Left cardiac atrium (tissue), 4 donors: ENCODE measurements at regions not wholly inside any gene's neighbourhood (a gene's known extent, or its start where the extent isn't known, plus 50 kb on each side); places are given as distances from the start of the nearest gene placed in this dataset.
A peak's percentile ranks its signal among the peaks of the same experiment; 100 is the strongest.
"Not testable (repeated sequence)": the region's sequence is repeated elsewhere in the genome, so short reads cannot be mapped to it uniquely, and the experiment has no call there.

Source experiments
- ATAC-seq, 2 donors: fragments of 200-7000 bp; cut with Tn5 transposase; one replicate each; pipeline ENCODE4 v1.9.1; 2020; ENCODE audit warnings: mild to moderate bottlenecking in 2 of 2, moderate library complexity in 2 of 2
- DNase-seq: peaks from one replicate; pipeline ENCODE4 v3.0.0-alpha.2; 2020
- intact Hi-C, 2 donors: fragments of 100-400 bp; cut with DNase I; formaldehyde crosslinking; loops; one replicate each; pipeline versions ENCODE4 v1.14.1 to v1.15.1; 2022 to 2023
- donor health status: DM: no; HTN: yes; CAD: no.
- donor health status: DM: no; HTN: yes; CAD: no; lungs with severe emphysema.
- donor health status: DM: yes; HTN: yes; CAD: no.
- donor health status: Dilated cardiomyopathy.

DNA sequence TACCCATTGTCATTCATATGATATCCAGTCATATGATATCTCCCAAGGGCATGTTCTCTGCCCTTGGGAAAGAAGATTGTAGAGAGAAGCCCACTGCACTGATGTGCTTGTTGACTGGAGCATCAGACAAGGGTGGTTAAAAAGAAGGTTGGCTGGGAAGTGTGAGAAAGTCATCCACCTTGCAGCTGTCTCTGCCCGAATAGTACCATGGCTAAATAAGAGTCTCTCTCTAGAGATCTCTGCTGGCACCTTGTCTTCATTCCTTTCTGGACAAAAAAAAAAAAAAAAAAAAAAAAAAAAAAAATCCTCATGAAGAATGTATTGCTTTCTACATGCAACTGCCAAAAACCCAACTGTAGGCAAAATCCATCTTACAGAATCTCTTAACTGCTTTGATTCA is 349.7 kb upstream of the ESRRG start:
- ATAC-seq (no peak), DNase-seq (no peak)
- intact Hi-C loops = loop anchor here in 1 of 2 donors (10.0 kb wide), 1 partner anchor 318 kb away; no protein-coding TSS in a partner anchor

DNA sequence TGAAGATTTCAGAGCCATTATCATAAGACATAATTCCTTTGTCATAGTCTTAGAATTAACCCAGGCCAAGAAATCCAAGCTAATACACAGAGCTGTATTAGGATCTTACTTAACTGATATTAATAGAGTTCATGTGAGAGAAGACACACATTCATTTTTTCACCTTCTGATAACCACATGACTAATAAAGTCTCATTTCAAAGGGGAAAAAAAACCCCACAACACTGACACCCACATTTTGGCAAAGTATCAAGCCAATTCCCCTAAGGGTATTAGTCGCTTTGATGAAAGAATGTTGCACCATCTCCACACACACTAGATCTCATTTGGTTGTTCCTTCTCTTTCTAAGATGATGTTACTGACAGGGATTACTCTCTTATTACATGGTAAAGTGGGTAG is 344.4 kb upstream of the ESRRG start:
- ATAC-seq = no peak
- DNase-seq = no peak
- intact Hi-C loops = no loop called here

- intact Hi-C loops = no loop called here
- DNase-seq (no peak), ATAC-seq (no peak)
Observed at GRCh38 chr1:217066794-217067193, 343.6 kb upstream of the ESRRG start.

DNA sequence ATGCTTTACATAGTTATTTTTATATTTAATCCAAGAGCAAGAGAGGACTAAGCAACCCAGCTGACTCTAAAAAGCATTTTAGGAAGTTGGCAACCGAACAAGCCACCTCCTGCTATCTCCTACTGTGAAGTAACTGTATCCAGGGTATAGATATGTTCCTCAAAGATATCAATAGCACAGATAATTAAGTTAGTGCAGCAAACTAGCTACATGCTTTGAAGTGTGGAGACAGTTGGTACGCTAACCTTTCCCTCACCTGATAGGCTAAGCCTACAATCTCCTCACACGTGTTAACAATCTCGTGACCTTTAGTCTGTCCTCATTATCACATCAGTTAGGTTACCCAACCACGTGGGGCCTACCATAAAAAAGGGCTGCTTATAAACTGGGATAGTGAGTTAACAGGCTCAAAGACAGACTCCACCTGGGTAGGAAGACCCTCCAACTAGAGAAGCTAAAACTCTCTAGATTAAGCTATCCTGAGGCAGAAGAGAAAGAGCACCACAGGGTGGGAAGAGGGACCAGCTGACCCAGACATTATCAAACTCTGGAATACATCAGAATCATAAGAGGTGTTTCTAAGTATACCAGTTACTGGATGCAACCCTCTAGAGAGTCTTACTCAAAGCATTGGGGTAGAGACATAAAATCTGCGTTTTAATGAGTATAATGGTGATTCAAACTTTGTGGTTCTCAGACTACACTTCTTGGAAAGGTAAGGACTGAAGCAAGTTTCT is 340.1 kb upstream of the ESRRG start:
- DNase-seq (no peak), ATAC-seq (peak in 1 of 2 donors; percentile 12)
- intact Hi-C loops = no loop called here

DNA sequence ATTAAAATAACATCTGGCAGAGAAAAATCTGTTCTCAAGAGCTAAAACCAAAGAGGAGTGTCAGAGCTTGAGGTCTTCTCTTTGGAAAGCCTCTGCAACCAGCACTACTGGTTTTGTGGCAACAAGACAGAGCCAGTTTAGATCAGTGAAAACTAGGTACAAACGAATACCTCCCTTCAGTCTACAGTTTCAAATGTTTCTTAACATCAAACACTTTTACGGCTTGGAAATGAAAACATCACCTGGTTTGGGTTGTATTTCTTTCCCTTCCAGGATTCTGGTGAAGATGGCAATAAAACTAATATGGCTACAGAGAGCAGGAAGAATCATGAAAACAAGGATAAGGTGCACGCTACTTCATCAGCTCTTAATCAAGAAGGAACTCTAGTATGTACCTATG is 339.4 kb upstream of the ESRRG start:
- intact Hi-C loops = no loop called here
- ATAC-seq = no peak
- no peak for DNase-seq

GRCh38 chr1:217059401-217059800 is 336.2 kb upstream of the ESRRG start:
- intact Hi-C loops = no loop called here
- DNase-seq (no peak), ATAC-seq (no peak)

DNA sequence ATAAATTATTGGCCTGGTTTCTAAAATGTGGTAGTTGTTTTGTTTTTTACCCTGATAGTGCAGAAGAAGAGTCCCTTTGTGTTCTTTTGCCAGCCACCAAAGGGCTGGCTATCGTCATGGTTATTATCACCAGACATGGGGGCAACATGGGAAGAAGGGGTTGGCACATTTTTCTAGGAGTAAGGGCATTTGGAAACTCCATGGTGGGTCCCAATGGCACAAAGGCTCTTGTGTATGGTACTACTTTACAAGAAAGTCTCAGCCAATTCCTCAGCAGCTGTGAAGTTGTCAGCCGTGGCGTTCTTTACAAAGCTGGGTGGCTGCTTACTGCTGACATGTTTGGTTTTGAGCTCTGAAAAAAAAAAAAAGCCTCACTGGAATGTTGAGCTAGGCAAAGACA is 330.4 kb upstream of the ESRRG start:
- DNase-seq = no peak
- intact Hi-C loops = no loop called here
- peak in 1 of 2 donors; percentile 27 for ATAC-seq

DNA sequence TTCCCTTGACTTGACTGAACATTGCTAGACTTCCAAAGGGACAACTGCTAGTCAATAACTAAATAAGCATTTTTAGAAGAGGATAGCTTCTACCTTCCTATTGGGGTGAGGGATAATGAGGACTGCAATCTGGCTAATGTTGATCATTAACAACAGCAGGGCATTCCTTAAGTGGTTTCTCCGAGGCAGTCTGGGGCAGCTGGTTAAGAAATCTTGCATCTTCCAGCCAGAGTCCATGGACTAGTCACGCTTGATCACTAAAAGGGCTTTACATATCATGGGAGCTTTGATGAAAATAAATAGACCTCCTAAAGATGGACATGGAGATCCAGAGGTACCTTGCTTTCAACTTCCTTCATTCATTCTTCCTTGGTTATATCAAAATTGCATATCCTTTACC is 329.4 kb upstream of the ESRRG start:
- ATAC-seq (no peak), DNase-seq (no peak)
- intact Hi-C loops = no loop called here

DNA sequence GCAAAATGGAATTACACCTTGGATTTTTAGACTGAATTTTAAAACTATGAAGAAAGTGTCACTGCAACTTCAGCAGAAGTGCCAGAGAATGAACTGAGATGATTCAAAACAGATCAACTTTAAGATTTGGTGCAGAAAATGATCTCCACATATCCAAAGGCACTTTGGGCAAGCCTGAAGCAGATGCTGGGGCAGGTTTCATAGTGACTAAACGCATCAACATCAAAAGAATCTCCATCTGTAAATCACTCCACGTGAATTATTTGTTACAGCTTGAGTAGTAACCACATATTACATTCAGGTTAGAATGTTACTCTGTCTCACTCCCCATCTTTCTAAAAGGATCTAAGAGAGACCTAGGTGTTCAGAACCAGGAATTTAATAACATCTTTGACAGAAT is 329.0 kb upstream of the ESRRG start:
- DNase-seq (no peak), ATAC-seq (no peak)
- intact Hi-C loops = no loop called here

DNA sequence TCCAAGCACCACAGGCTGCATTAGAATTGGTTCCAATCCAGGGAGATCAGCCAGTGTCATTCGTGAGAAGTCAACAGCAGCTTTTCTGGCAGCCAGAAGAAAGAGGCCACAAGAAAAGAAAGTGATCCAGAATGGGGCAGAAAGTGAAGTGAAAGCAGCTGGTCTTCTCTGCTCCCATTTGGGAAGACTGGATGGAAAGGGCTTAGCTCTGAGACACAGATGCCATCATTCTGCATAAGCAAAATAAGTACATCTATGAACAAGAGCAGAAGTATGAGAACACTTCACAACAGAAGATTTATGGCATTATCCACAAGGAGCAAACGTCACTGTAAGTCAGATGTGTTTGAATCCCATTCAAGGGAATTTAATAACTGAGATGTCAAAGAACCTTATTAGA is 326.5 kb upstream of the ESRRG start:
- DNase-seq = no peak
- intact Hi-C loops = no loop called here
- ATAC-seq = no peak

DNA sequence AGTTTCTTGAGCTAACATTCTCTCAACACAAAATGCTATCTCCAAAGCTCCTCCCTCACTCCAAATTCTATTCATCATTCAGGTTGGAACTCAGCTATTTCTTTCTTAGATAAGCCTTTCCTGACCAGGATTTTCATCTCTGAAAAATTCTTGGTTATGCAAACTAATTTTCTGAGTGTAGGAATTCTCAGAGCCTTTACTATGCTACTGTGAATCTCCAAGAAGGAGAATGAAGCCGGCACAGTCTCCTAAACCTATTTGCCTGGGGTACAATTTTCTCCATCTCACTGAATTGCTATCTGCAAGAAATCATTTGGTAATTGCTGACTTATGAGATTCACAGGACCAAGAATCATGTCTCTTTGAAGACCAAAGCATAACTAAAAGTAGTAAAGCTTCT is 325.9 kb upstream of the ESRRG start:
- DNase-seq (no peak), ATAC-seq (no peak)
- intact Hi-C loops = no loop called here

DNA sequence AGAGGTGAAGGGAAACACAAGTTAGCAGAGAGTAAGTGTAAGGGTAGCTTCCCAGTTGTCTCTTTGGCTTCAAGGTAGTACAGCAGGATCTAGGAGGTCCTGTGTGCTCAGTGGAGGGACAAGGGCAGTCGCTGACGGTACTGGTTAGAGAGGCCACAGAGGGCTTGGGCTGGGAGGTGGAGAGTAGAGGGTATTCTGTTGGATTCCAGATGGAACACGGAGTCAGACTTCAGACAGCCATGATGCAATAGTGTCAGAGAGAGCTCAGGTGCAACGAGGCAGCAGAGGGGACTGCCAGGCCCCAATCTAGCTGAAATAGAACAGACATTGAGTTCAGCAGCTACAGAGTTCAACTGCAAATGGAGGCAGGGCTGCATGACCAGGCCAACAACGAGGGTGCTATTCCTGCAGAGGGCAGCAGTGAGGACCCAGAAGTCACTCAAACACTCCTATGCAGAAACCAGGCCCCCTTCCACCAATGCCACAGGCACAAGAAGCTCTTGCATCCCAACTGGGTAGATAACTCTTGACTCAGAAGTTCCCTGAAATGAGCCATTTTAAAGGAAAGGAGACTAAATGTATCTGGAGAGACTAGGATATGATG is 325.0 kb upstream of the ESRRG start:
- intact Hi-C loops = no loop called here
- ATAC-seq (no peak), DNase-seq (no peak)

DNA sequence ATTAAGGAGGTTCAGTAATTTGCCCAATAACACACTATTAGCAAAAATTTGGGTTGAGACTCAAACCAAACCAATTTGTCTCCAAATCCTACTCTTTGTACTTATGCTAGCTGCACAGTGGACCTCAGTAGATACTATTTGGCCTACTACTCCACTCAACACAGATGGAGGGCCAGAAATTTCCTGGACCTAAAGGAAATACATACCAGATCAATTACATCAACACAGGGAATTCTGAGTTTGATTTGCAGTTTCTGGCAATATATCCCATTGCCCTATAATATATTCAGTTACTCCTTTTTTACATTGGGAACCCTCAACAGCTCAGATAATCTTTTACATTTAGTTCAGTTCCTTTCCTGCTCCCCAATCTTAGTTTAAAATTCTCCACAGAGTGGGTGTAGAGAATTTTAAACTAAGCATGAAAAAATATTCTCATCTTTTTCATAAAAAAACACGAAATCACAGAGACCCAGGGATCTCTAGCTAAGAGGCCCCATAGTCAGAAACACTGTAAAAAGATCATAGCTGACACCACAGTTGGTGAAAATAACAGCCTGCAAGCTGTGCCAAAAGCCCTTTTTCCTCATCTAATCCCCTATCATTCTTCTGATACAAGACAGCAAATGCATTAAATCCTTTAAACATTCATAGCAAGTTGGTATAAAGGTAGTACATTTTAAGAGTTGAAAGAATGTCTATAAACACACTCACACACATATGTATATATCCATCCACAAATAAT is 317.7 kb upstream of the ESRRG start:
- ATAC-seq (no peak), DNase-seq (no peak)
- intact Hi-C loops = no loop called here

DNA sequence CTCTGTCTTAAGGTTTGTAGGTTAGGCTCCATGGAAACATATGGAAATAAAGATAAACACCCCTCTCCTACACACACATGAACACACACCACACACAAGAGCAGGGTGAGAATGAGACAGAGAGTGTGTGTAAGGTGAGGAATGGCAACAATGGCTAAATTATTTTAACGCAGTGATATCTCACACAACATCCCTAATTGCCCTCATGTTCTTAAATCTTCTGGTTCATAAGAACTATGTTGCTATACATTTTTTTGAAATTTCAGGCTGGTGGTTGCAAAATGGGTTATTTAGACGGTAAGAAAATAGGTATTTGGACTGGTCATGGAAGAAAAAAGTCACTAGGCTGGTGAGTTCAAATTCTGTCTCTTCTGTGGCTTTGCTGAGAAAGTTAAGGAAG is 316.7 kb upstream of the ESRRG start:
- intact Hi-C loops = no loop called here
- no peak for DNase-seq

DNA sequence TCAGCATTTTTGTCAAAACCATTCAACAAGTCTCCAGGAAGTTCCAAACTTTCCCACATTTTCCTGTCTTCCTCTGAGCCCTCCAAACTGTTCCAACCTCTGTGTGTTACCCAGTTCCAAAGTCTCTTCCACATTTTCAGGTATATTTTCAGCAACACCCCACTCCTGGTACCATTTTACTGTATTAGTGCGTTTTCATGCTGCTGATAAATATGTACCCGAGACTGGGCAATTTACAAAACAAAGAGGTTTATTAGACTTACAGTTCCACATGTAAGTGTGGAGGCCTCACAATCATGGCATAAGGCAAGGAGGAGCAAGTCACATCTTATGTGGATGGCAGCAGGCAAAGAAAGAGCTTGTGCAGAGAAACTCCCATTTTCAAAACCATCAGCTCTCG is 315.9 kb upstream of the ESRRG start:
- intact Hi-C loops, ATAC-seq, DNase-seq: not testable (repeated sequence)

More for the DNA sequence above, 316.7 kb upstream of the ESRRG start:
- ATAC-seq = no peak

DNA sequence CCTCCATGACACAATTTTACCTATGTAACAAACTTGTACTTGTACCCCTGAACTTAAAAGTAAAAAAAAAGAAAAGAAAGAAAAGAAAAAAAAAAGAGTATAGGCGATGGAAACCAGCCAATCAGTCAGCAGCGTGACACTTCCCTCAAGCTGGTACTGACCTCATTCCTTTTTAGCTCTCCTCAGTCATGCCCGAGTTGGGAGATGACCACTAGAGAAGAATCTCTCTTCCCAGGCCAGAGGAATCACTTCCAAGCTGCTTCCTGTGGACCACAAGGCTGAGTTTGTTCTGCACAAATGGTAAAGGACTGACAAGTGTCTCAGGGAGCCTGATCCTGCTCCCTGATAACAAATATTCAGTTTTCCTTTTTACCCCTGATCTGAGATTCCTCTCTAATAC is 313.5 kb upstream of the ESRRG start:
- intact Hi-C loops = no loop called here
- DNase-seq (no peak), ATAC-seq (peak in 1 of 2 donors; percentile 25)

GRCh38 chr1:217032715-217033367 is 309.6 kb upstream of the ESRRG start:
- DNase-seq (no peak), ATAC-seq (peak in 1 of 2 donors; percentile 21)
- intact Hi-C loops = no loop called here

GRCh38 chr1:217029281-217030157 is 306.3 kb upstream of the ESRRG start:
- no peak for DNase-seq
- intact Hi-C loops = no loop called here
- ATAC-seq = peak; percentile 58 to 89
